ENCODE measurements at regions not wholly inside any gene's neighbourhood (a gene's known extent, or its start where the extent isn't known, plus 50 kb on each side); places are given as distances from the start of the nearest gene placed in this dataset.

DNA sequence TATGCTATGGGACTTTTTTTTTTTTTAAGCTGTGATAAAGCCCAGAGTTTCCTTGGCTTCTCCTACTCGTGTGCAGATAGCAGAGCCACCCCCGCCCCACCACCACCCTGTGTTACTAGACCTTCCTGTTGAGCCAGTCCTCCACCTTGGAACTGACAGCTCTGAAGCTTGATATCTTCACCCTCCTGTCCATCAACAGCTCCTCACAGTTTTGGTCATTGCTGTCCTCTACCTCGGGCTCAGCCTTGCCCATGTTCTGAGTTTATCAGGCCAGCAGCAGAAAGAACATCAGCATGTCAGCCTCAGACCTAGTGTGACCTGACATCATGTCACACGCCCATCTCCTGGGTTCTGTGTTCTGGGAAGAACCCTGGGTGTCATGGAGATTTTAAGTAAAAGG is 167.1 kb upstream of the RAI14 start:
- no peaks in the 10 kb centered on the region for H3K36me3 ChIP-seq (ENCODE audit: control insufficient read depth in 1 of 2, insufficient read depth in 2 of 2, low read length in 2 of 2)
- H3K4me1 ChIP-seq (ENCODE audit: control insufficient read depth in 1 of 2, insufficient read depth in 2 of 2, low read length in 2 of 2), result no peaks in the 10 kb centered on the region
- H3K9me3 ChIP-seq (ENCODE audit: control insufficient read depth in 1 of 2, low read length in 2 of 2), result no peaks in the 10 kb centered on the region
- H3K27ac ChIP-seq (ENCODE audit: low read length), result no peak overlapping the region
- no peak overlapping the region for H3K4me3 ChIP-seq (ENCODE audit: low read depth in 1 of 2, low read length in 2 of 2)
- no peaks in the 10 kb centered on the region for H3K27me3 ChIP-seq (ENCODE audit: low read depth, low read length)

DNA sequence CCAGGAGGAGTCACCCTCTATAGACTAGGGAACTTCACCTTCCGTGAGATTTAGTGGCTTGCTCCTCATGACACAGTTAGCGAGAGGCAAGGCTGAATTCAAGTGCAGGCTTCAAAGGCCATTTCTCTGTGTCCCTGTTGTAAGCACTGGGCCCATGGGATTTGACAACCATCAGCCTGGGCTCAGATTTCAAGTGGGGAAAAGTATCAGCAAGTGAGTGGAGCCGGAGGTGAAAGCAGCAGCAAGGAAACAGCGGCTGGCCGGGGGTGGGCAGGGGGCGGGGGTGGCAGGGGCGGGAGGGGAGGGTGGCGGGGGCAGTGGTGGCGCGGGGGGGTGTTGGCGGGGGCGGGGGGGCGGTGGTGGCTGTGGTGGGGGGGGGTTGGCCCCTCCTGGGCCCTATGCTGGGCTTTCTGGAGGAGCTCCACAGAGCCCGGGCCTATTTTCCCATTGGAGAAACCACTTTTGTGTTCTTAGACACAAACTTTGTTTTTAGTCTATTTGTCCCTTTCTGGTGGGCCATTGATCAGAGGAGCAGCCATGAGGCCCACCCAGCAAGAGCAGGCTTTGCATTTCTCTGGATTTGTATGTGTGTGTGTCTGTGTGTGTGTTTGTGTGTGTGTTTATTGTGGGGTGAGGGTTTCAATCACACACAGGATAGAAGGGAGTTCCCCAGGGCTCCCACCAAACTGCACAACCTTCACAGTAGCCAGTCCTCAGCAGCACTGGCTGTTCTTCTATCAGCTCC is 165.4 kb upstream of the RAI14 start:
- no peaks in the 10 kb centered on the region for H3K4me1 ChIP-seq (ENCODE audit: control insufficient read depth in 1 of 2, insufficient read depth in 2 of 2, low read length in 2 of 2)
- H3K27ac ChIP-seq (ENCODE audit: low read length), result no peak overlapping the region

GRCh38 chr5:34491251-34491620 is 164.9 kb upstream of the RAI14 start:
- H3K27ac ChIP-seq (ENCODE audit: low read length), result no peak overlapping the region

More for the DNA sequence above, 165.4 kb upstream of the RAI14 start:
- Histone ChIP-seq H3K9me3 (ENCODE audit: control insufficient read depth in 1 of 2, low read length in 2 of 2) (no peaks in the 10 kb centered on the region), H3K27me3 (ENCODE audit: low read depth, low read length) (no peaks in the 10 kb centered on the region), H3K36me3 (ENCODE audit: control insufficient read depth in 1 of 2, insufficient read depth in 2 of 2, low read length in 2 of 2) (no peaks in the 10 kb centered on the region), H3K4me3 (ENCODE audit: low read depth in 1 of 2, low read length in 2 of 2) (no peak overlapping the region)

GRCh38 chr5:34494111-34494755 is 161.9 kb upstream of the RAI14 start:
- no peak overlapping the region for H3K4me3 ChIP-seq (ENCODE audit: low read depth in 1 of 2, low read length in 2 of 2)
- no peaks in the 10 kb centered on the region for H3K9me3 ChIP-seq (ENCODE audit: control insufficient read depth in 1 of 2, low read length in 2 of 2)
- H3K27ac ChIP-seq (ENCODE audit: low read length), result no peak overlapping the region
- no peaks in the 10 kb centered on the region for H3K36me3 ChIP-seq (ENCODE audit: control insufficient read depth in 1 of 2, insufficient read depth in 2 of 2, low read length in 2 of 2)
- no peaks in the 10 kb centered on the region for H3K27me3 ChIP-seq (ENCODE audit: low read depth, low read length)
- peaks cover 12 to 22% of the 10 kb centered on the region in 2 donors for H3K4me1 ChIP-seq (ENCODE audit: control insufficient read depth in 1 of 2, insufficient read depth in 2 of 2, low read length in 2 of 2)

More at GRCh38 chr5:34491251-34491620, 164.9 kb upstream of the RAI14 start:
- H3K9me3 ChIP-seq (ENCODE audit: control insufficient read depth in 1 of 2, low read length in 2 of 2), result no peaks in the 10 kb centered on the region
- no peaks in the 10 kb centered on the region for H3K27me3 ChIP-seq (ENCODE audit: low read depth, low read length)
- H3K4me1 ChIP-seq (ENCODE audit: control insufficient read depth in 1 of 2, insufficient read depth in 2 of 2, low read length in 2 of 2), result peaks cover 0 to 2% of the 10 kb centered on the region in 2 donors
- no peaks in the 10 kb centered on the region for H3K36me3 ChIP-seq (ENCODE audit: control insufficient read depth in 1 of 2, insufficient read depth in 2 of 2, low read length in 2 of 2)
- H3K4me3 ChIP-seq (ENCODE audit: low read depth in 1 of 2, low read length in 2 of 2), result no peak overlapping the region

DNA sequence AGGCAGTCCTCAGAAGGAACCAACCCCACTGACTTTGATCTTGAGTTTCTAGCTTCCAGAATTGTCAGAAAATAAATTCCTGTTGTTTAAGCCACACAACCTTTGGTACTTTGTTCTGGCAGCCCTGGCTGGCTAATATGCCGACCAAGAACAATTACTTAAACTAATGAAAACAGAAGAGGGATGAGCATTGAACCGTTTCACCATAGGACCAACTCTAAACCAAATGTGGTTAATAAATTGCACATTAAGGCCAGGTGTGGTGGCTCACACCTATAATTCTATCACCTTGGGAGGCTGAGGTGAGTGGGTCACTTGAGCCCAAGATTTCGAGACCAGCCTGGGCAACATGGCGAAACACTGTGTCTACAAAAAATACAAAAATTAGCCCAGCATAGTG is 160.9 kb upstream of the RAI14 start:
- Histone ChIP-seq H3K9me3 (ENCODE audit: control insufficient read depth in 1 of 2, low read length in 2 of 2) (no peaks in the 10 kb centered on the region), H3K4me1 (ENCODE audit: control insufficient read depth in 1 of 2, insufficient read depth in 2 of 2, low read length in 2 of 2) (peaks cover 12 to 26% of the 10 kb centered on the region in 2 donors), H3K4me3 (ENCODE audit: low read depth in 1 of 2, low read length in 2 of 2) (no peak overlapping the region), H3K27me3 (ENCODE audit: low read depth, low read length) (no peaks in the 10 kb centered on the region), H3K27ac (ENCODE audit: low read length) (no peak overlapping the region), H3K36me3 (ENCODE audit: control insufficient read depth in 1 of 2, insufficient read depth in 2 of 2, low read length in 2 of 2) (no peaks in the 10 kb centered on the region)

DNA sequence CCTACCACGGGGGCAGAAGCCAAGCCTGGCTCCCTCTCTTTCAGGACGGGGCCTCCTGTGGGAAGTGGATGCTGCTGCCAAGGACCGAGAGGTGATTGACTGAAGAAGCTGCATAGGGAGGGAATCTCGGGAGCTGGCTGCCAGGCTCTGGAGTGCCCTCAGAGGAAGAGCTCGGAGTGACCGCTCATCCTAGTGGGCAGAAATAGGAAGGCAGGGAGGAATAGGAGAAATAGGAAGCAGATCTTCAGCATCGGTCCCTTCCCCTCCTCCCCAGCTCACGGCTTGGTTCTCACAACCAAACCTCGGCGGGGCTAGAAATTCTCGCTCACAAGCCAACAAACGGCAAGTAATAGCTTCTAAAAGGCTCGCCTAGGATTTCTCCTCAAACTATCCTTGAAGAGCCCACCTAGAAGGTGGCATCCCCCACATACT is 159.9 kb upstream of the RAI14 start:
- Histone ChIP-seq H3K4me3 (ENCODE audit: low read depth in 1 of 2, low read length in 2 of 2) (no peak overlapping the region), H3K4me1 (ENCODE audit: control insufficient read depth in 1 of 2, insufficient read depth in 2 of 2, low read length in 2 of 2) (peaks cover 12 to 26% of the 10 kb centered on the region in 2 donors), H3K36me3 (ENCODE audit: control insufficient read depth in 1 of 2, insufficient read depth in 2 of 2, low read length in 2 of 2) (no peaks in the 10 kb centered on the region), H3K27ac (ENCODE audit: low read length) (no peak overlapping the region), H3K27me3 (ENCODE audit: low read depth, low read length) (no peaks in the 10 kb centered on the region), H3K9me3 (ENCODE audit: control insufficient read depth in 1 of 2, low read length in 2 of 2) (no peaks in the 10 kb centered on the region)

- Histone ChIP-seq H3K36me3 (ENCODE audit: control insufficient read depth in 1 of 2, insufficient read depth in 2 of 2, low read length in 2 of 2) (no peaks in the 10 kb centered on the region), H3K4me3 (ENCODE audit: low read depth in 1 of 2, low read length in 2 of 2) (no peak overlapping the region), H3K9me3 (ENCODE audit: control insufficient read depth in 1 of 2, low read length in 2 of 2) (no peaks in the 10 kb centered on the region), H3K27me3 (ENCODE audit: low read depth, low read length) (no peaks in the 10 kb centered on the region), H3K4me1 (ENCODE audit: control insufficient read depth in 1 of 2, insufficient read depth in 2 of 2, low read length in 2 of 2) (peaks cover 12 to 26% of the 10 kb centered on the region in 2 donors), H3K27ac (ENCODE audit: low read length) (no peak overlapping the region)
These were observed 159.2 kb upstream of the RAI14 start for GRCh38 chr5:34496701-34497469.

- Histone ChIP-seq H3K36me3 (ENCODE audit: control insufficient read depth in 1 of 2, insufficient read depth in 2 of 2, low read length in 2 of 2) (no peaks in the 10 kb centered on the region), H3K4me1 (ENCODE audit: control insufficient read depth in 1 of 2, insufficient read depth in 2 of 2, low read length in 2 of 2) (peaks cover 12 to 26% of the 10 kb centered on the region in 2 donors), H3K27me3 (ENCODE audit: low read depth, low read length) (no peaks in the 10 kb centered on the region), H3K27ac (ENCODE audit: low read length) (no peak overlapping the region), H3K4me3 (ENCODE audit: low read depth in 1 of 2, low read length in 2 of 2) (no peak overlapping the region), H3K9me3 (ENCODE audit: control insufficient read depth in 1 of 2, low read length in 2 of 2) (no peaks in the 10 kb centered on the region)
These were observed 158.7 kb upstream of the RAI14 start for GRCh38 chr5:34497470-34497808.

GRCh38 chr5:34498572-34498971 is 157.6 kb upstream of the RAI14 start:
- no peak overlapping the region for H3K4me3 ChIP-seq (ENCODE audit: low read depth in 1 of 2, low read length in 2 of 2)
- H3K9me3 ChIP-seq (ENCODE audit: control insufficient read depth in 1 of 2, low read length in 2 of 2), result no peaks in the 10 kb centered on the region
- H3K27ac ChIP-seq (ENCODE audit: low read length), result peak overlapping the region; percentile 33
- H3K27me3 ChIP-seq (ENCODE audit: low read depth, low read length), result no peaks in the 10 kb centered on the region
- peaks cover 12 to 35% of the 10 kb centered on the region in 2 donors for H3K4me1 ChIP-seq (ENCODE audit: control insufficient read depth in 1 of 2, insufficient read depth in 2 of 2, low read length in 2 of 2)
- H3K36me3 ChIP-seq (ENCODE audit: control insufficient read depth in 1 of 2, insufficient read depth in 2 of 2, low read length in 2 of 2), result no peaks in the 10 kb centered on the region

- Histone ChIP-seq H3K4me3 (ENCODE audit: low read depth in 1 of 2, low read length in 2 of 2) (no peak overlapping the region), H3K27me3 (ENCODE audit: low read depth, low read length) (no peaks in the 10 kb centered on the region), H3K9me3 (ENCODE audit: control insufficient read depth in 1 of 2, low read length in 2 of 2) (no peaks in the 10 kb centered on the region), H3K36me3 (ENCODE audit: control insufficient read depth in 1 of 2, insufficient read depth in 2 of 2, low read length in 2 of 2) (no peaks in the 10 kb centered on the region), H3K27ac (ENCODE audit: low read length) (peak overlapping the region; percentile 33), H3K4me1 (ENCODE audit: control insufficient read depth in 1 of 2, insufficient read depth in 2 of 2, low read length in 2 of 2) (peaks cover 12 to 41% of the 10 kb centered on the region in 2 donors)
These were observed 157.0 kb upstream of the RAI14 start for GRCh38 chr5:34499001-34499734.
